Keratinocyte (primary cell): ENCODE measurements at regions not wholly inside any gene's neighbourhood (a gene's known extent, or its start where the extent isn't known, plus 50 kb on each side); places are given as distances from the start of the nearest gene placed in this dataset.

Source experiments
- DNase-seq: peaks from one replicate; pipeline ENCODE4 v3.0.0-alpha.2; 2011; ENCODE audit warnings: low read depth, missing footprints, low spot score
- FAIRE-seq: peaks from 2 replicates; lab custom pipeline; 2011; peaks lifted over from hg19 to GRCh38; lab: Jason Lieb, UNC
- H2AFZ ChIP-seq: 2 replicates; pipeline ENCODE4 v1.6.0; 2012; ENCODE audit warnings: low read length, control low read depth, inconsistent platforms; ENCODE audit not compliant: control insufficient read depth
- H3K27ac ChIP-seq: 2 replicates; pipeline ENCODE4 v1.5.1; 2011; ENCODE audit warnings: low read length; ENCODE audit not compliant: control insufficient read depth, insufficient read depth
- H3K27me3 ChIP-seq: 3 replicates; pipeline ENCODE4 v1.6.0; 2011; ENCODE audit warnings: low read length; ENCODE audit not compliant: control insufficient read depth, insufficient read depth; ENCODE audit errors: extremely low read depth
- H3K36me3 ChIP-seq, 2 experiments: 2 replicates in 1 of 2; 3 replicates in 1 of 2; pipeline ENCODE4 v1.5.1; 2011; ENCODE audit warnings: low read length in 2 of 2, mild to moderate bottlenecking in 1 of 2; ENCODE audit not compliant: control insufficient read depth in 2 of 2, insufficient read depth in 2 of 2; ENCODE audit errors: extremely low read depth in 1 of 2
- H3K4me1 ChIP-seq: 3 replicates; pipeline ENCODE4 v1.5.1; 2011; ENCODE audit warnings: low read length; ENCODE audit not compliant: control insufficient read depth, insufficient read depth; ENCODE audit errors: extremely low read depth
- H3K4me2 ChIP-seq: 3 replicates; pipeline ENCODE4 v1.6.0; 2011; ENCODE audit warnings: low read depth, low read length; ENCODE audit not compliant: control insufficient read depth, insufficient read depth; ENCODE audit errors: extremely low read depth
- H3K4me3 ChIP-seq, 3 experiments: fragments of 200-600 bp in 1 of 3; sonication (generic) in 1 of 3; 2 replicates in 2 of 3; 3 replicates in 1 of 3; pipeline ENCODE4 v1.5.1; 2011 to 2016; ENCODE audit warnings: low read length in 3 of 3, mild to moderate bottlenecking in 3 of 3, control low read depth in 2 of 3, inconsistent platforms in 1 of 3, low read depth in 1 of 3, mixed read lengths in 1 of 3, mixed run types in 1 of 3, moderate library complexity in 1 of 3; ENCODE audit not compliant: control insufficient read depth in 2 of 3, insufficient read depth in 2 of 3; ENCODE audit errors: extremely low read depth in 1 of 3
- H3K79me2 ChIP-seq: 2 replicates; pipeline ENCODE4 v1.6.0; 2012; ENCODE audit warnings: low read length; ENCODE audit not compliant: control insufficient read depth, insufficient read depth
- H3K9ac ChIP-seq: 3 replicates; pipeline ENCODE4 v1.6.0; 2011; ENCODE audit warnings: low read length; ENCODE audit not compliant: control insufficient read depth, insufficient read depth; ENCODE audit errors: extremely low read depth
- H3K9me1 ChIP-seq: 3 replicates; pipeline ENCODE4 v1.6.0; 2011; ENCODE audit warnings: low read length; ENCODE audit not compliant: control insufficient read depth, insufficient read depth; ENCODE audit errors: extremely low read depth
- H3K9me3 ChIP-seq: 2 replicates; pipeline ENCODE4 v1.5.1; 2012; ENCODE audit warnings: low read depth, low read length; ENCODE audit not compliant: control insufficient read depth
- H4K20me1 ChIP-seq: 3 replicates; pipeline ENCODE4 v1.6.0; 2011; ENCODE audit warnings: low read length; ENCODE audit not compliant: control insufficient read depth, insufficient read depth; ENCODE audit errors: extremely low read depth
- EZH2 ChIP-seq: IDR thresholded peaks from one replicate; pipeline ENCODE4 v1.6.1; 2012; ENCODE audit warnings: inconsistent platforms, mild to moderate bottlenecking, low read length, moderate library complexity
- dilution Hi-C: fragments of 300-500 bp; cut with MboI; formaldehyde crosslinking; loops from one replicate; pipeline ENCODE4 v1.7.0; 2020; ENCODE audit warnings: low sequenced_read_pairs; ENCODE audit not compliant: extremely low pct_ligation_motif_present
- TF ChIP-seq, protein P1 (sequence below), 3 experiments: IDR thresholded peaks in 1 of 3; conservative IDR thresholded peaks in 1 of 3; optimal IDR thresholded peaks in 1 of 3; 2 replicates in 2 of 3; 3 replicates in 1 of 3; pipeline versions ENCODE3 to v1.5.1; 2011; ENCODE audit warnings: low read length in 3 of 3, mild to moderate bottlenecking in 3 of 3, moderate library complexity in 2 of 3, control low read depth in 1 of 3, inconsistent platforms in 1 of 3; ENCODE audit not compliant: insufficient read depth in 2 of 3; ENCODE audit errors: extremely low read depth in 1 of 3

DNA sequence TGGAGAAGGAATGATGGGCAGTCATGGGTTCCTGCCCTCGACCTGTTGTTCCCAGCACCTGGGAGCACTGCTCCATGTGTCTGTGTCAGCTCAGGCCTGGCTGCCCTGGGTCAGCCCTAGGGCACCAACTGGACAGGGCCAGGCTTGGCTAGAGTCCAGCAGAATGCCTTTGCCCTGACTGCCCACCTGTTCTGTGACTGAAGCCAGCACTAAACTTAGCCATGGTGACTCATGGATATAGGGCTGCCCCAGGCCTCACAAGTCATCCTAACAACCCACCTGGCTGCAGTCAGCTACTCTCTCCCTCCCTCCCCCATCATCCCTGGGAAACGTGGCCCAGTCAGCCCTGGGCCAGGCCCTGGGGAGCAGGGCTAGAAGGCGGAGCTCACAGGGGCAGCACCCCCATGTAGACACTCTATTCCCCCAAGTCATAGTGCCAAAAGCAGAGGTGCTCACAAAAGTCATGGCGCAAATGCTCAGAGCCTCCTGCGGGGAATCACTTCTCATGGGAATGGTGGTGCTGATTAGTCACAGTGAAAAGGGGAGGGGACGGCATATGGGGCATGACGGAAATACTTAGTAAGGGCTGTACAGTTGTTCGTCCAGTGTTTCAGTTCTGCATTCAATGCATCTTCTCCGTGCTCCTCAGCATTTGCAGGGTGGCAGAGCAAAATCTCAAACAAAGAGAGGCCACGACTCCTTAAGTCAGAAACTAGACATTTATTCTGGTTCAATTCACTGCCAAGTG is 52.0 kb upstream of the NTF3 start:
- no peaks in the 10 kb centered on the region for H3K9me1 ChIP-seq
- no peak overlapping the region for H3K4me3 ChIP-seq
- no peak overlapping the region for H3K4me2 ChIP-seq
- no peaks in the 10 kb centered on the region for H3K36me3 ChIP-seq
- H4K20me1 ChIP-seq = no peaks in the 10 kb centered on the region
- H3K27me3 ChIP-seq = peaks cover 7% of the 10 kb centered on the region
- TF ChIP-seq, protein P1, sequence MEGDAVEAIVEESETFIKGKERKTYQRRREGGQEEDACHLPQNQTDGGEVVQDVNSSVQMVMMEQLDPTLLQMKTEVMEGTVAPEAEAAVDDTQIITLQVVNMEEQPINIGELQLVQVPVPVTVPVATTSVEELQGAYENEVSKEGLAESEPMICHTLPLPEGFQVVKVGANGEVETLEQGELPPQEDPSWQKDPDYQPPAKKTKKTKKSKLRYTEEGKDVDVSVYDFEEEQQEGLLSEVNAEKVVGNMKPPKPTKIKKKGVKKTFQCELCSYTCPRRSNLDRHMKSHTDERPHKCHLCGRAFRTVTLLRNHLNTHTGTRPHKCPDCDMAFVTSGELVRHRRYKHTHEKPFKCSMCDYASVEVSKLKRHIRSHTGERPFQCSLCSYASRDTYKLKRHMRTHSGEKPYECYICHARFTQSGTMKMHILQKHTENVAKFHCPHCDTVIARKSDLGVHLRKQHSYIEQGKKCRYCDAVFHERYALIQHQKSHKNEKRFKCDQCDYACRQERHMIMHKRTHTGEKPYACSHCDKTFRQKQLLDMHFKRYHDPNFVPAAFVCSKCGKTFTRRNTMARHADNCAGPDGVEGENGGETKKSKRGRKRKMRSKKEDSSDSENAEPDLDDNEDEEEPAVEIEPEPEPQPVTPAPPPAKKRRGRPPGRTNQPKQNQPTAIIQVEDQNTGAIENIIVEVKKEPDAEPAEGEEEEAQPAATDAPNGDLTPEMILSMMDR (optimal IDR thresholded peaks at IDR 0.05 in 1 of 3, IDR thresholded peaks at IDR 0.05 in 1 of 3, conservative IDR thresholded peaks at IDR 0.05 in 1 of 3; ENCODE audit: extremely low read depth in 1 of 3, insufficient read depth in 2 of 3, low read length in 3 of 3) = no peak
- TF ChIP-seq EZH2 = no peak
- DNase-seq = peak; percentile 45
- dilution Hi-C loops = no loop called here
- H3K9me3 ChIP-seq = no peaks in the 10 kb centered on the region
- H2AFZ ChIP-seq = no peak overlapping the region
- peaks cover 4% of the 10 kb centered on the region for H3K4me1 ChIP-seq
- H3K9ac ChIP-seq = no peak overlapping the region
- H3K27ac ChIP-seq = no peak overlapping the region
- FAIRE-seq = no peak
- H3K79me2 ChIP-seq = no peaks in the 10 kb centered on the region
